Fibroblast of villous mesenchyme (primary cell): ENCODE measurements at regions not wholly inside any gene's neighbourhood (a gene's known extent, or its start where the extent isn't known, plus 50 kb on each side); places are given as distances from the start of the nearest gene placed in this dataset.
"Not testable (repeated sequence)": the region's sequence is repeated elsewhere in the genome, so short reads cannot be mapped to it uniquely, and the experiment has no call there.

Experiments used
- DNase-seq: peaks from one replicate; pipeline ENCODE4 v3.0.0-alpha.2; 2010; ENCODE audit warnings: low read depth
- H3K4me3 ChIP-seq: 2 replicates; pipeline ENCODE4 v1.5.1; 2011; ENCODE audit warnings: low read depth, mild to moderate bottlenecking, low read length
- TF ChIP-seq, protein P1 (sequence below): IDR thresholded peaks from 2 replicates; pipeline ENCODE4 v1.5.1; 2012; ENCODE audit warnings: low read depth, mild to moderate bottlenecking, low read length; ENCODE audit not compliant: insufficient read depth

DNA sequence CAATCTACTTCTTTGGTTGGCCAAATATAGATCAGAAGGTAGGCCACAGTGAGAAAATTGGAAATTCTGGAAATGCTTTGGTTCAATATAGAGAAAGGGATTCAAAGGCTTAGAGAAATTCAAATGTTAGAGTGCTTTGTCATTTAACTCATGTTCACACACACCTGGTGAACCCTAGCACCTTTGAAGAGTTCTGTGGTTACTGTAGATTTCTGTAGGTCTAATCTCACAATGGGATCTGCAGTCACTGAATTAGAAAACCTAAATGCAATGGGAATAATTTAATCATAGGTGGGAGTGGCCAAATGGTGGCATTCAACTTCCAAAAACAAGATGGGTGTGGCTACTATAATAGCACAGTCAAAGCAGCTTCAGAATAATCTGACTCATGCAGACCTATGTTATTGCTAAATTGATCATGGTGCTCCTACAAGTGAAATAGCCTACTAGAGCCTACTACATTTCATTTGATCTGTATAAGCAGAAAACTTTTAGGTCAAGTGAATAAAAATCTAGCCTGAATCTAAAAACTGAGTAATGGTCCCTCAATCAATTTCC, 1152.9 kb downstream of the PCDH9 start:
- DNase-seq = no peak
- TF ChIP-seq, protein P1, sequence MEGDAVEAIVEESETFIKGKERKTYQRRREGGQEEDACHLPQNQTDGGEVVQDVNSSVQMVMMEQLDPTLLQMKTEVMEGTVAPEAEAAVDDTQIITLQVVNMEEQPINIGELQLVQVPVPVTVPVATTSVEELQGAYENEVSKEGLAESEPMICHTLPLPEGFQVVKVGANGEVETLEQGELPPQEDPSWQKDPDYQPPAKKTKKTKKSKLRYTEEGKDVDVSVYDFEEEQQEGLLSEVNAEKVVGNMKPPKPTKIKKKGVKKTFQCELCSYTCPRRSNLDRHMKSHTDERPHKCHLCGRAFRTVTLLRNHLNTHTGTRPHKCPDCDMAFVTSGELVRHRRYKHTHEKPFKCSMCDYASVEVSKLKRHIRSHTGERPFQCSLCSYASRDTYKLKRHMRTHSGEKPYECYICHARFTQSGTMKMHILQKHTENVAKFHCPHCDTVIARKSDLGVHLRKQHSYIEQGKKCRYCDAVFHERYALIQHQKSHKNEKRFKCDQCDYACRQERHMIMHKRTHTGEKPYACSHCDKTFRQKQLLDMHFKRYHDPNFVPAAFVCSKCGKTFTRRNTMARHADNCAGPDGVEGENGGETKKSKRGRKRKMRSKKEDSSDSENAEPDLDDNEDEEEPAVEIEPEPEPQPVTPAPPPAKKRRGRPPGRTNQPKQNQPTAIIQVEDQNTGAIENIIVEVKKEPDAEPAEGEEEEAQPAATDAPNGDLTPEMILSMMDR = no peak
- H3K4me3 ChIP-seq = no peak overlapping the region

DNA sequence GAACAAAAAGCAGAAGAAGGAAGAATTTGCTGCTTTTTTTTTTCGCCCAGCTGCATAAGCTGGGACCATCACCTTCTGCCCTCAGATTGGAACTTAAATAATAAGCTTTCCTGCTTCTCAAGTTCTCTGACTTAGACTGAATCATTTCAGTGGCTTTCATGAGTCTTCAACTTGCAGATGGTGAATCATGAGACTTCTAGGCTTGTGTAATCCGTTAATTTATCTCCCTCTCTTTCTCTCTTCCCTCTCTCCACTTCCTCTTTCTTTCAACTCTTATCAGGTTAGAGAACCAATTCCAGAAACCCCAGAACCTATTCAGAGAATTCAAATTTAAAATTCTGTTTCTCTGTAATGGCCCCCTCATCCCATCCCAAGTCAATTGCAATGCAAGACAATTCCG, 1153.7 kb downstream of the PCDH9 start:
- no peak for DNase-seq
- H3K4me3 ChIP-seq = no peak overlapping the region
- TF ChIP-seq, protein P1 = no peak

DNA sequence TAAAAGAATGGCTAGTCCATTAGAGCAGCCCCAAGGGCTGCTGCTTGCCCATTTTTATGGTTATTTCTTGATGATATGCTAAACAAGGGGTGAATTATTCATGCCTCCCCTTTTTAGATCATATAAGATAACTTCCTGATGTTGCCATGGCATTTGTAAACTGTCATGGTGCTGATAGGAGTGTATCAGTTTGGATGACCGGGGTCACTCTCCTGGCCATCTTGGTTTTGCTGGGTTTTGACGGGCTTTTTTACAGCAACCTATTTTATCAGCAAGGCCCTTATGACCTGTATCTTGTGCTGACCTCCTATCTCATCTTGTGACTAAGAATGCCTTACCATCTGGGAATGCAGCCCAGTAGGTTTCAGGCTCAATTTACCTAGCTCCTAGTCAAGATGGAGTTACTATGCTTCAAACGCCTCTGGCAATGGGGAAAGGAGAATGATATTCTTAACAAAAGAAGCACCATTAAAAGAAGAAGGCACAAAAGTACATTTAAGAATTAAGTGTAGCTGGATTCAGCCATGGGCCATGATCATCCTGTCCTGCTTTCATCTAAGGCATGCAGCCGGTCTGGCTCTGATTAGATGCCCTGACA, 1156.0 kb downstream of the PCDH9 start:
- TF ChIP-seq, protein P1 = no peak

DNA sequence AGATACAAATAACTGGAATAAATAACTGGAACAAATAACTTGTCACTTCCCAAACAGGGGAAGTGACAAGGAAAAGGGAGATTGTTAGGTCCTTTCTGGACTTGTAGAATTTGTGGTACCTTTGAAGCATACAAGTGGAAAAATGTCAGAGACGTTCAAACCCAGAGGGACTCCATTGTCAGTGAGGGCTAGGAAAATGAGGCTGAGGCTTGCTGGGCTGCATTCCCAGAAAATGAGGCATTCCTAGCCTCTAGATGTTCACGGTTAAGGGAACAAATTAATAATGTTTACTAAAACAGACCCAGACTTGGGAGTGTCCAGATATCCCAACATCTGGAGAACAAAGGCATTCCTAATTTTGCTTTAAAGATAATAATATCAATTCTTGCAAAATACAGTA, 1158.0 kb downstream of the PCDH9 start:
- H3K4me3 ChIP-seq, DNase-seq: not testable (repeated sequence)

More for the DNA sequence above, 1156.0 kb downstream of the PCDH9 start:
- DNase-seq = no peak
- no peak overlapping the region for H3K4me3 ChIP-seq

DNA sequence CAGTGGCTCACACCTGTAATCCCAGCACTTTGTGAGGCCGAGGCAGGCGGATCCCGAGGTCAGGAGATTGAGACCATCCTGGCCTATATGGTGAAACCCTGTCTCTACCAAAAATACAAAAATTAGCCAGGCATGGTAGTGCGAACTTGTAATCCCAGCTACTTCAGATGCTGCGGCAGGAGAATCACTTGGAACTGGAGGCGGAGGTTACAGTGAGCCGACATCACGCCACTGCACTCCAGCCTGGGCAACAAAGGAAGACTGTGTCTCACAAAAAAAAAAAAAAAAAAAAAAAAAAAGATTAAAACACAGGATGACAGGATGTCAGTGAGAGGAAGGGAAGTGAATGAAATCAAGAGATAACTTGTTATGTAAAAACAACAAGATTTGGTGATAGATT, 1158.5 kb downstream of the PCDH9 start:
- DNase-seq = no peak
- TF ChIP-seq, protein P1 = no peak
- no peak overlapping the region for H3K4me3 ChIP-seq

DNA sequence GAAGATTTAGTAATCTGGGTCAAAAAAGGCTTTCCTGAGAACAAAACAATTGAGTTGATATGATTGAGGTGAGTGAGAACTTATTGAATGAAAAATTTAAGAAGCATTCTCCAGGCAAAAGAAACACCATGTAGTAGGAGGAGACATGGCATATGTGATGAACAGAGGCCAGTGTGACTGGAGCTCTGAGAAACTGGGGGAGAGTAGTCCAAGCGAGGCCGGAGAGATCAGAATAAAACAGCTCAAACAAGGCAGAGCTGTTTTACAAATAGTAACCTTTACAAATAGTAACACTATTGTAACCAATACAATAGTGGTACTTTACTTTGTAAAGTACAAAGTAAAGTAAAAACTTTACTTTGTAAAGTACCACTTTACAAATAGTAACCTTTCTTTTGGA, 1159.1 kb downstream of the PCDH9 start:
- TF ChIP-seq, protein P1 = no peak
- no peak for DNase-seq

DNA sequence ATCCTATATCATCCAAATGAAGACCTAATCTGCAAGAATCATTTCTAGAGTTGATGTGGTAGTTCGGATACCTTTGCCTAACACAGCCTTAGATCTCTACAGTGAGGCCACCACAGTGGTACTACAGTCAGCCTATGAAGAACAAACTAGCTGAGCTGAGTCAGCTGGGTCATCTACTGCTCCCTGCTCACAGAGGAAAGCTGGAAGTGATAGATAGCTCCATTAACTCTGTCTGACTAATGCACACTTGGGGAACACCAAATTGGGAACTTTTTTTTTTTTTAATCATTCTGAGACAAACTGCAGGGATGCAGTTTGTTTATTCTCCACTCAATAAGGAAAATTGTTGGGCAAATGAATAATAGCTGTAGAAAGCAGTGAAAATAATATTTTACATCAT, 1160.6 kb downstream of the PCDH9 start:
- no peak overlapping the region for H3K4me3 ChIP-seq
- TF ChIP-seq, protein P1 = no peak
- DNase-seq = no peak

More for the DNA sequence above, 1159.1 kb downstream of the PCDH9 start:
- no peak overlapping the region for H3K4me3 ChIP-seq
